Naive B cell (primary cell): ENCODE measurements at regions not wholly inside any gene's neighbourhood (a gene's known extent, or its start where the extent isn't known, plus 50 kb on each side); places are given as distances from the start of the nearest gene placed in this dataset.
"Not testable (repeated sequence)": the region's sequence is repeated elsewhere in the genome, so short reads cannot be mapped to it uniquely, and the experiment has no call there.

Source experiments
- ATAC-seq, 2 donors: fragments of 150-1000 bp; cut with Tn5 transposase; 2 replicates each; pipeline ENCODE4 v1.10.0; 2021; ENCODE audit warnings: low read depth in 2 of 2, mild to moderate bottlenecking in 2 of 2, moderate library complexity in 2 of 2
- DNase-seq: peaks from one replicate; pipeline ENCODE4 v3.0.0; 2022
- H3K27ac Mint-ChIP-seq, 6 donors: one replicate each; pipeline ENCODE4 v1.8.0; 2020 to 2022; ENCODE audit warnings: mild to moderate bottlenecking in 6 of 6, mixed read lengths in 6 of 6, moderate library complexity in 5 of 6, inconsistent platforms in 2 of 6
- H3K27me3 Mint-ChIP-seq, 3 donors: one replicate each; pipeline ENCODE4 v1.8.0; 2021 to 2022; ENCODE audit warnings: mixed read lengths in 3 of 3, mild to moderate bottlenecking in 1 of 3
- H3K36me3 Mint-ChIP-seq, 2 donors: one replicate each; pipeline ENCODE4 v1.8.0; 2020 to 2022; ENCODE audit warnings: mixed read lengths in 2 of 2, inconsistent platforms in 1 of 2, mild to moderate bottlenecking in 1 of 2
- H3K4me1 Mint-ChIP-seq, 3 donors: one replicate each; pipeline ENCODE4 v1.8.0; 2020 to 2022; ENCODE audit warnings: mixed read lengths in 3 of 3, inconsistent platforms in 1 of 3, mild to moderate bottlenecking in 1 of 3, moderate library complexity in 1 of 3
- H3K4me3 Mint-ChIP-seq, 8 donors: one replicate each; pipeline ENCODE4 v1.8.0; 2020 to 2022; ENCODE audit warnings: mild to moderate bottlenecking in 8 of 8, mixed read lengths in 8 of 8, moderate library complexity in 8 of 8, inconsistent platforms in 2 of 8
- H3K9me3 Mint-ChIP-seq, 7 donors: one replicate each; pipeline ENCODE4 v1.8.0; 2020 to 2022; ENCODE audit warnings: mixed read lengths in 7 of 7, mild to moderate bottlenecking in 5 of 7, inconsistent platforms in 2 of 7, moderate library complexity in 1 of 7

GRCh38 chr6:27679308-27679963 is 206.5 kb upstream of the ZNF184 start:
- Mint-ChIP-seq H3K27me3 (peaks cover 62 to 84% (median 68%) of the 10 kb centered on the region in 3 donors), H3K4me1 (peaks cover 0 to 21% (median 4%) of the 10 kb centered on the region in 3 donors), H3K27ac (peak overlapping the region in 4 of 6 donors; percentile 36 to 95 (median 68)), H3K9me3 (peaks cover 5 to 51% (median 30%) of the 10 kb centered on the region in 7 donors), H3K36me3 (peaks cover 0 to 12% of the 10 kb centered on the region in 2 donors), H3K4me3 (peak overlapping the region in 4 of 8 donors; percentile 22 to 67 (median 49))
- no peak for ATAC-seq
- DNase-seq = no peak

GRCh38 chr6:27678469-27678868 is 205.6 kb upstream of the ZNF184 start:
- ATAC-seq (no peak), DNase-seq (no peak)
- Mint-ChIP-seq H3K9me3 (peaks cover 5 to 53% (median 31%) of the 10 kb centered on the region in 7 donors), H3K36me3 (peaks cover 0 to 15% of the 10 kb centered on the region in 2 donors), H3K27ac (peak overlapping the region in 2 of 6 donors; percentile 40 to 73), H3K4me1 (peaks cover under 1 to 21% (median 4%) of the 10 kb centered on the region in 3 donors), H3K4me3 (peak overlapping the region in 2 of 8 donors; percentile 29 to 67), H3K27me3 (peaks cover 70 to 93% (median 78%) of the 10 kb centered on the region in 3 donors)

- DNase-seq (no peak), ATAC-seq (no peak)
- peaks cover 78 to 92% (median 79%) of the 10 kb centered on the region in 3 donors for H3K27me3 Mint-ChIP-seq
- no peak overlapping the region for H3K27ac Mint-ChIP-seq
- H3K4me3 Mint-ChIP-seq = no peak overlapping the region
- peaks cover 9 to 23% of the 10 kb centered on the region in 2 donors for H3K36me3 Mint-ChIP-seq
- peaks cover 15 to 51% (median 37%) of the 10 kb centered on the region in 7 donors for H3K9me3 Mint-ChIP-seq
- peaks cover 11 to 19% (median 15%) of the 10 kb centered on the region in 3 donors for H3K4me1 Mint-ChIP-seq
Measured at GRCh38 chr6:27674882-27675281, 202.0 kb upstream of the ZNF184 start.

GRCh38 chr6:27672113-27672799 is 199.4 kb upstream of the ZNF184 start:
- peaks cover 17 to 32% of the 10 kb centered on the region in 2 donors for H3K36me3 Mint-ChIP-seq
- DNase-seq (no peak), ATAC-seq (no peak)
- peaks cover 14 to 59% (median 45%) of the 10 kb centered on the region in 7 donors for H3K9me3 Mint-ChIP-seq
- H3K4me3 Mint-ChIP-seq = peak overlapping the region in 6 of 8 donors; percentile 29 to 73 (median 53)
- peak overlapping the region in 4 of 6 donors; percentile 36 to 97 (median 81) for H3K27ac Mint-ChIP-seq
- H3K27me3 Mint-ChIP-seq = peaks cover 76 to 89% (median 82%) of the 10 kb centered on the region in 3 donors
- peaks cover 11 to 23% (median 15%) of the 10 kb centered on the region in 3 donors for H3K4me1 Mint-ChIP-seq

GRCh38 chr6:27669624-27670301 is 196.9 kb upstream of the ZNF184 start:
- Mint-ChIP-seq H3K36me3 (peaks cover 22 to 32% of the 10 kb centered on the region in 2 donors), H3K4me3 (peak overlapping the region in 7 of 8 donors; percentile 30 to 81 (median 56)), H3K27me3 (peaks cover 72 to 88% (median 75%) of the 10 kb centered on the region in 3 donors), H3K9me3 (peaks cover 14 to 66% (median 42%) of the 10 kb centered on the region in 7 donors), H3K27ac (peak overlapping the region in 5 of 6 donors; percentile 78 to 97 (median 97)), H3K4me1 (peaks cover 11 to 23% (median 15%) of the 10 kb centered on the region in 3 donors)
- no peak for ATAC-seq
- DNase-seq = no peak

- peaks cover 14 to 65% (median 42%) of the 10 kb centered on the region in 7 donors for H3K9me3 Mint-ChIP-seq
- peak overlapping the region in 5 of 6 donors; percentile 78 to 97 (median 97) for H3K27ac Mint-ChIP-seq
- ATAC-seq = no peak
- peaks cover 22 to 32% of the 10 kb centered on the region in 2 donors for H3K36me3 Mint-ChIP-seq
- DNase-seq = no peak
- peaks cover 68 to 84% (median 76%) of the 10 kb centered on the region in 3 donors for H3K27me3 Mint-ChIP-seq
- H3K4me1 Mint-ChIP-seq = peaks cover 11 to 23% (median 15%) of the 10 kb centered on the region in 3 donors
- H3K4me3 Mint-ChIP-seq = peak overlapping the region in 6 of 8 donors; percentile 1 to 81 (median 37)
Measured at GRCh38 chr6:27669295-27669623, 196.4 kb upstream of the ZNF184 start.

- peaks cover 11 to 23% (median 15%) of the 10 kb centered on the region in 3 donors for H3K4me1 Mint-ChIP-seq
- peaks cover 14 to 63% (median 42%) of the 10 kb centered on the region in 7 donors for H3K9me3 Mint-ChIP-seq
- peaks cover 62 to 79% (median 72%) of the 10 kb centered on the region in 3 donors for H3K27me3 Mint-ChIP-seq
- H3K4me3 Mint-ChIP-seq = peak overlapping the region in 7 of 8 donors; percentile 1 to 81 (median 63)
- peak overlapping the region in 5 of 6 donors; percentile 76 to 97 (median 86) for H3K27ac Mint-ChIP-seq
- no peak for ATAC-seq
- peaks cover 22 to 31% of the 10 kb centered on the region in 2 donors for H3K36me3 Mint-ChIP-seq
- DNase-seq = no peak
Measured at GRCh38 chr6:27668442-27669294, 195.8 kb upstream of the ZNF184 start.

- H3K27me3 Mint-ChIP-seq = peaks cover 59 to 78% (median 72%) of the 10 kb centered on the region in 3 donors
- peak overlapping the region in 4 of 8 donors; percentile 43 to 81 (median 58) for H3K4me3 Mint-ChIP-seq
- H3K27ac Mint-ChIP-seq = peak overlapping the region in 3 of 6 donors; percentile 85 to 97 (median 86)
- DNase-seq (no peak), ATAC-seq (no peak)
- peaks cover 6 to 23% (median 10%) of the 10 kb centered on the region in 3 donors for H3K4me1 Mint-ChIP-seq
- H3K36me3 Mint-ChIP-seq = peaks cover 22 to 29% of the 10 kb centered on the region in 2 donors
- H3K9me3 Mint-ChIP-seq = peaks cover 9 to 59% (median 38%) of the 10 kb centered on the region in 7 donors
Measured at GRCh38 chr6:27667657-27668441, 194.9 kb upstream of the ZNF184 start.

GRCh38 chr6:27667016-27667656 is 194.2 kb upstream of the ZNF184 start:
- ATAC-seq = no peak
- DNase-seq = no peak
- H3K27ac Mint-ChIP-seq = peak overlapping the region in 2 of 6 donors; percentile 82 to 90
- peaks cover 15 to 24% of the 10 kb centered on the region in 2 donors for H3K36me3 Mint-ChIP-seq
- H3K27me3 Mint-ChIP-seq = peaks cover 59 to 78% (median 66%) of the 10 kb centered on the region in 3 donors
- peaks cover 0 to 16% (median 4%) of the 10 kb centered on the region in 3 donors for H3K4me1 Mint-ChIP-seq
- peak overlapping the region in 2 of 8 donors; percentile 19 to 81 for H3K4me3 Mint-ChIP-seq
- H3K9me3 Mint-ChIP-seq = peaks cover 5 to 52% (median 31%) of the 10 kb centered on the region in 7 donors

- H3K36me3 Mint-ChIP-seq = peaks cover 5 to 10% of the 10 kb centered on the region in 2 donors
- peaks cover 0 to under 1% (median 0%) of the 10 kb centered on the region in 3 donors for H3K4me1 Mint-ChIP-seq
- H3K4me3 Mint-ChIP-seq = no peak overlapping the region
- DNase-seq = no peak
- peak overlapping the region in 1 of 6 donors; percentile 25 for H3K27ac Mint-ChIP-seq
- H3K27me3 Mint-ChIP-seq = peaks cover 38 to 61% (median 39%) of the 10 kb centered on the region in 3 donors
- peaks cover 0 to 26% (median 9%) of the 10 kb centered on the region in 7 donors for H3K9me3 Mint-ChIP-seq
- ATAC-seq = no peak
Measured at GRCh38 chr6:27662769-27663168, 189.9 kb upstream of the ZNF184 start.

- peak overlapping the region in 1 of 6 donors; percentile 72 for H3K27ac Mint-ChIP-seq
- not testable (repeated sequence) for DNase-seq, H3K4me1 Mint-ChIP-seq, ATAC-seq, H3K36me3 Mint-ChIP-seq, H3K4me3 Mint-ChIP-seq
- peaks cover 0 to 23% (median 8%) of the 10 kb centered on the region in 7 donors for H3K9me3 Mint-ChIP-seq
- peaks cover 33 to 56% (median 38%) of the 10 kb centered on the region in 3 donors for H3K27me3 Mint-ChIP-seq
Measured at GRCh38 chr6:27662212-27662611, 189.3 kb upstream of the ZNF184 start.
